Endothelial cell of hepatic sinusoid (primary cell): ENCODE measurements at regions not wholly inside any gene's neighbourhood (a gene's known extent, or its start where the extent isn't known, plus 50 kb on each side); places are given as distances from the start of the nearest gene placed in this dataset.

ENCODE experiments used
- in situ Hi-C: cut with HindIII; loops from 2 replicates; pipeline ENCODE4 v1.10.0; 2017; ENCODE audit warnings: low sequenced_read_pairs

GRCh38 chr2:145685383-145686050, 1165.6 kb upstream of the ZEB2 start:
- in situ Hi-C loops, result no loop called here

DNA sequence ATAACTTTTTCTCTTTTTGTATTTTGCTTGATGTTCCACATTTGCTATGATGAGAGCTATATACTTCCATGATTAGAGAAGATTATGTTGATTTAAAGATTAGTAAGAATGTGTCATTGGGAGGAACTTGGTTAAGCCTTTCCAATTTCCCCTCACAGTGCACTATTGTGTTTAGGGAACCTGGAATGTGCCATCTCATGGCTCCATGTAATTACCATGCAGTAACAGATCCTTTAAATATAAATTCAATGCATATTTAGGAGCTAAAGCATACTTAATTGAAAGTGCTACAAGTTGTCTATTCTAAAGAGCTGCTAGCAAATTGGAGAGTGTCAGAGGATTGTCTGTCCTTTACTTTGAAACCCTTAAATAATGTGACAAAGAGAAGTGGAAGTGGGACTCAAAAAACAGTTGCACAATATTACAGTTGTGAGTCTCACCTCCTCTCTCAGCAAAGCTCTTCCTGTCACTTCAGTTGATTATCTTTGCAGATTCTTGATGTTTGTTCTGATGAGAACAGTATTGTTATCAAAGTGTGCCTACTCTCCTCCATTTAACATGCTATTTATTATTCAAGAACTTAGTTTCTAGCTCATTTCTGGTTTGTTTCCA, 1162.7 kb upstream of the ZEB2 start:
- in situ Hi-C loops, result no loop called here

DNA sequence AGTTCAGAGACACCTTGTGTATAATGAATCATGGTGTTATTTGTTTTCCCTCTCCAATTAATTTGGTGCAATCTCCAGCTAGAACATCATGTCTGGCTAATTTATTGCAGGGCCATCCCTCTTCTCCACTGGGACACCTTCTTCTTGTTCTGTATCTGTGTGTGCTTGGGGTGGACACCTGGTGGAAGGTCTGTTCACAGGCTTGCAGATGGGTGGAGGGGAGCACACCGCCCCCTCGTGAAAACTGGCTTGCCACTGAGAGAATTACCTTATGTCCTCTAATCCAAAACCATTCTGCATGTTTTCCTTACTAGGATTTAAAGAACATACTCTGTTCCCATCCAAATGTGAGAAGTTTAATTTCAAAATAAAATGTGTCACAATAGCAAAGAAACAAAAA, 1160.4 kb upstream of the ZEB2 start:
- in situ Hi-C loops, result no loop called here

GRCh38 chr2:145677371-145677770, 1157.5 kb upstream of the ZEB2 start:
- in situ Hi-C loops, result no loop called here

DNA sequence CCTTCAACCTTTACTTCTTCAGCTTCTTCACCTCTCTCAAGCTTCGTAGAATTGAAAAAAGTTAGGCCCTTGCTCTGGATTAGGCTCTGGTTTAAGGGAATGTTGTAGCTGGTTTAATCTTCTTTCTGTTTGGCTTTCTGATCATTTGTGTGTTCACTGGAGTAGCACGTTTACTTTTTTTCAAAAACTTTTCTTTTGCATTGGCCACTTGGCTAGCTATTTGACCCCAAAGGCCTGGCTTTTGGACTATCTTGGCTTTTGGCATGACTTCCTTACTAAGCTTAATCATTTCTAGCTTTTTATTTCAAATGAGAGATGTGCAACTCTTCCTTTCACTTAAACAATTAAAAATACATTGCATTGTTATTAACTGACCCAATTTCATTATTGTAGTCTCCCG, 1154.8 kb upstream of the ZEB2 start:
- in situ Hi-C loops, result no loop called here

GRCh38 chr2:145669301-145669700, 1149.4 kb upstream of the ZEB2 start:
- in situ Hi-C loops, result no loop called here

DNA sequence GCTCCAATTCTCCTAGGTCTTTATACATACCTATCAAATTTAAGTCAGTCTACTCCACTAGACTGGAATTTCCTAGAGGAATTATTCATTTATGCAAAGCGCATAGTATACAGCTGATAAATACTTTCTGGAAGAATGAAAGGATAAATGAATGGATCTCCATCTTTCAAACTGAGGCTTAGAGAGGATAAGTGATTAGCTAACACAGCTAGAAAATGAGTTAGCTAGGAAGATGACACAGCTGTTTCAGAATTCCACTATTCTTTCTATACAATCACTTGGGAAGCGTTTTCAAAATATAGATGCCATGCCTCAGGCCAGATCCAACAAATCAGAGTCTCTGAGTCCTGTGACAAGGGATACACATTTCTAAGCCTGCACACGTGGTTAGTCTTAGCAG, 1146.6 kb upstream of the ZEB2 start:
- in situ Hi-C loops, result no loop called here

DNA sequence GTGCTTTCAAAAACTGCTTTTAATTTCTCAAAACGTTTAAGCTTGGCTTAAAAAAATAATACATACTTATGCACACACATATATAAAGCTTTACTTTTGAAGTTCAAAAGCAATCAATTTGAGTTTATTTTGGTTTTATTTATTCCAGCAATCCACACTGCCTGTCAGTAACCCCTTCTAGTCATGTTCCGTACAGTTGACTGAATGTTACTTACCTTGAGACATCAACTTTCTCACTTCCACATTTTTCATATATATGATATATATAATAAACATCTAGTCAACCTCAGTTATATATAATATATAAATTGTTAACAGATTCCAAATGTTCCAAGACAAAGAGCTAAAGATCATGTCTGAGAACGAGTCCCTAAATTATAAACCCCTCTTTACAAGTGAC, 1137.3 kb upstream of the ZEB2 start:
- in situ Hi-C loops, result loop anchor here (5.0 kb wide), 1 partner anchor 60 kb away; no protein-coding TSS in a partner anchor

DNA sequence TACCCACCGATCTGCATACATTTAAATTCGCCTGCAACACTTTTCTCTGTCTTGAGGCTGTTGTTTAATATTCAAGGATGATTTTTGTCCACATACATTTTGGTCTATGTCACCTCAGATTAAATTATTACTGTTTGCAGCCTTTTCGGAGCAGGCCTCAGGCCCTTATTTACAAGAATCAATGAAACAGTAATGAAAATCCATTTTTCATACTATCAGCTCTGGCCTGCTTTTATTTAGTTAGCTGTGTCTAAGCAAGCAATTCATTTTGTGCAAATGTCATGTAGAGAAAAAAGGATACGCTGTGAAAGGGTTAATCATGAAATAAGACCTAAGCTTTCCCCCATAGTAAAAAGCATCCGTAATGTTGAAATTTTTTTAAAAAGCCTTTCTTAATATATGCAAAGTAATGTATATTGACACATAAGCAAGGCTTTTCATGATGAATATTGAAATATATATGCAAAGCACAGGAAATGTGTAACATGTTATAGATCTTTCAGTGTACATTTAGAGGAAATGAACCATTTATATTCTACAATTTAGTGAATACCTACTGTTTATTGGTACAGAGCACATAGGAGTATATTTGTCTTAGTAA, 1135.3 kb upstream of the ZEB2 start:
- in situ Hi-C loops, result loop anchor here (5.0 kb wide), 1 partner anchor 62 kb away; no protein-coding TSS in a partner anchor

GRCh38 chr2:145654746-145655145, 1134.8 kb upstream of the ZEB2 start:
- in situ Hi-C loops, result loop anchor here (5.0 kb wide), 1 partner anchor 63 kb away; no protein-coding TSS in a partner anchor

- in situ Hi-C loops, result no loop called here
These were observed 1134.2 kb upstream of the ZEB2 start for GRCh38 chr2:145654156-145654555.

DNA sequence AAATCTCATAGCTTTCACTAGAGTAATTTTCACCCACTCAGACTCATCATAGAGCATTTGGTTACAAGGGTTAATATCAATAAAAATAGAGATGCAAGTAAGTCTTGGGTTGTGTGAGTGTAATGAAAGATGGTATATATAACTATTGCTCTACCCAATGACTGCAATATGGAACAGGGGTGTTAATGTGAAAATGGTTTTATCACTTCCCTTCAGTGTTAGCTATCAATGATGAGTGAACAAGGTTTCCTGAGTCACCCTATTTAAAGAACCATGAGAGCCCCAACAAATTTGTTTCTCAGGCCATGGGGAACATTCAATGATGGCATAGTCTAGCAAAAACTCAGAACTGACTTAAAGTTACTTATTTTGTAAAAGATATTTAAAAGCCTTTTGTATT, 1133.6 kb upstream of the ZEB2 start:
- in situ Hi-C loops, result no loop called here

- in situ Hi-C loops, result no loop called here
These were observed 1132.9 kb upstream of the ZEB2 start for GRCh38 chr2:145652571-145653545.

DNA sequence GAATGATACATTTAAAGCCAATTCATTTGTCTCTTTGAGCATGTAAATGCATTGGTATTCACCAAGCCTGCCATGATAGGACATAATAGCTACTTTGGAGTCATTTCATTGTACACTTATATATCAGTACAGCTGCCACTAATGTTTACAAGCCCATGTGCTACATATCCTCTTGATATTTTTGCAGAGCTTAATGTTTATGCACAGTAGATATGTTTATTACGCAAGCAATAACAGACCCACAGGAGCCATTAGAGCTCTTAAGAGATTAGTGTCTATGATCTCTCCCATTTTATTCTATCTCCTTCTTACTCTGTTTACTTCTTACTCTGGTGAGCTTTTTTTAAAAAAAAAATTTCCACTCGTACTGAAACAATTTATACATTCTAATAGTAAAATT, 1132.1 kb upstream of the ZEB2 start:
- in situ Hi-C loops, result no loop called here

DNA sequence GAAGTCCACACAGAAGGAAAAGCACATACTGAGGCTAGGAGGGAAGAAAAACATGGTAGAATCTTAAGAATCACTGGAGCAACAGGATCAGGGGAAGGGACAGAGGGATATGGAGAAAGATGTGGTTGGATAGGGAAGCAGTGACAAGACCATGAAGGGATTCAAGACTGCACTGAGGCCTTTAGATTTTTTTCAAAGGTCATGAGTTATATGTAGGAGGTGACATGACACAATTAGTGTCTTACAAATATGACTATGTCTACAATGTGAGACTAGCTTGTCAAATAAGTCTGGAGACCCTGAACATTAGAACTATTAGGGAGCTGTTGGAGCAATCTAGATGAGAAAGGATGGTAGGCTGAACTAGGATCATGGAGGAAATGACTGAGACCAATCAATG, 1130.3 kb upstream of the ZEB2 start:
- in situ Hi-C loops, result no loop called here

DNA sequence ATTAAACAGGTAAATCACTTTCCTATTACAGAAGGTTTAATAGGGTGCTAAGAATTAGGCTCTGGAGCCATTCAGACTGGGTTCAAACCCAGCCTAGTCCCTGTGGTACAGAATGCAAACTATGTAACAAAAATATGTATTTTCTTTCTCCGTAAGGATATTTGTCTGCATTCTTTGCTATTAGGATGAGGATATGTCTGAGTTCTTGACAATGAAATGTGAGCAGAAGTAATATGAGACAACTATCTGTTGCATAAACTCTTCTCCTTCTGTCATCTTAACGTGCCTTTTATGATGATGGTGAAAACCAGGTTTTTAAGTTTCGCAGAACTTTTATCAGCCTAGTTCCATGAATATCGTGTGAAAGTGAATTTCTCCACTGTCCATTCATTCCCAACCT, 1129.1 kb upstream of the ZEB2 start:
- in situ Hi-C loops, result no loop called here

DNA sequence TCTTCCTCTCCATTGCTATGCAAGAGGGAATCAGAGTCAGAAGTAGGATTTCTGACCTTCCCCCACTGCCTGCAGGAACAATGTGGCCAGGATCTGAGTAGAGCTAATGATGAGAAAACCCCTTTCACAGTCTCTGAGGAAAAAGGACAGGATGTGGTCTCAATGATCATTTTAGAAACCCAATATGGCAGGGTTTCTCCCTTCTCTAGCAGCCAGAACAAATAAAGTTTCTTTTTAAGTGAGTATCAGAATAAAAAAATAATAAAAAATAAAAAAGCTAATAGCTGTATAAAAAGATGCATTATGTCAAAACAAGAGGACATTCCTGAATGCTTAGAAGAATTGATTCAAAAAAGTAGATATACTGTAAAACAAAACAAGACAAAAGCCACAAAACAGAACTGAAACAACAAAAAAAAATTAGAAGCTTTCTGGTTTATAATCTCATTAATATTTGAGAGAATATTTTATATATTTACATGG, 1124.9 kb upstream of the ZEB2 start:
- in situ Hi-C loops, result no loop called here

GRCh38 chr2:145638675-145639074, 1118.8 kb upstream of the ZEB2 start:
- in situ Hi-C loops, result no loop called here

DNA sequence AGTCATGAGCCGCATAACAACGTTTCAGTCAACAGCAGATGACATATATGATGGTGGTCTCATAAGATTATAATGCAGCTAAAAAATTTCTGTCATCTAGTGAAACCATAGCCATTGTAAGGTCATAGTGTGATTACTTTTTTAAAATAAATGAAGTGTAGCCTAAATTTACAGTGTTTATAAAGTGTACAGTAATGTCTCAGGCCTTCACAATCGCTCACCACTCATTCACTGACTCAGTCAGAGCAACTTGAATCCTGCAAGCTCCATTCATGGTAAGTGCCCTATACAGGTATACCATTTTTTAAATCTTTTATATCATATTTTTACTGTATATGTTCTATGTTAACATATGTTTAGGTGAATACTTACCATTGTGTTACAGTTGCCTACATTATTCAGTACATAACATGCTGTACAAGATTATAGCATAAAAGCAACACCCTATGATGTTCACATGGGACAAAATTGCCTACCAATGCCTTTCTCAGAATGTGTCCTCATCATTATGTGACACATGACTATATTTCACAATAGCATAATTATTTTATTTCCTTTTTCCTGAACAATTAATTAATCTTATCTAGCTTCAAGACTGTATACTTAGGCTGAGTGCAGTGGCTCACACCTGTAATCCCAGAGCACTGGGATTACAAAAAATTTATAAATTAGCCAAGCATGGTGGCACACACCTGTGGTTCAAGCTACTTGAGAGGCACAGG, 1115.9 kb upstream of the ZEB2 start:
- in situ Hi-C loops, result no loop called here

DNA sequence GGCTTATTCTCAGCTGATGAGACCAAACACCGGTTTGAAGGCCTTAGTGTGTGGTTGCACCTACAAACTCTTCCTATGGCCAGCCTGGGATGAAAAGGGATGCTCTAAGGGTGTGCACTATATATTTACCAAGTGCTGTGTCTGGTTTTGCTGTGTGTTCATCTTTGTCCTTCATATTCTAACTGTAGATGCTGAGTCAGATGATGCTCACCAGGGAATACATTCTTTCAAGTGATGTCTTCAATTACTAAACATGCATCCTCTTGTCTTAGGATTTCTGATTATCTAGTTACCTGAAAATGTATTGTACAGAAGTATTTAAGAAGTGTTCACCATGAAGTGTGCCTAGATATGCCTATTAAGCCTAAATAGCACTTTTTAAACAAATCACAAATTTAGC, 1111.6 kb upstream of the ZEB2 start:
- in situ Hi-C loops, result loop anchor here (5.0 kb wide), 1 partner anchor 39 kb away; no protein-coding TSS in a partner anchor
